WERI-Rb-1 (cell line): ENCODE measurements at regions not wholly inside any gene's neighbourhood (a gene's known extent, or its start where the extent isn't known, plus 50 kb on each side); places are given as distances from the start of the nearest gene placed in this dataset.

ENCODE experiments used
- DNase-seq: peaks from one replicate; pipeline ENCODE4 v3.0.0-alpha.2; 2020
- H3K27ac ChIP-seq: fragments of 250-450 bp; sonication (Bioruptor Pico); 2 replicates; pipeline ENCODE4 v1.5.1; 2020; ENCODE audit warnings: mild to moderate bottlenecking, moderate library complexity
- H3K27me3 ChIP-seq: fragments of 250-450 bp; sonication (Bioruptor Pico); 2 replicates; pipeline ENCODE4 v1.5.1; 2021; ENCODE audit warnings: mild to moderate bottlenecking, low read depth, moderate library complexity; ENCODE audit not compliant: insufficient read depth, severe bottlenecking
- H3K36me3 ChIP-seq: fragments of 250-450 bp; sonication (Bioruptor Pico); 2 replicates; pipeline ENCODE4 v1.5.1; 2020; ENCODE audit warnings: mild to moderate bottlenecking, moderate library complexity
- H3K4me3 ChIP-seq: 2 replicates; pipeline ENCODE4 v1.5.1; 2011; ENCODE audit warnings: low read depth, mild to moderate bottlenecking, control low read depth, low read length
- H3K9me3 ChIP-seq: fragments of 250-450 bp; sonication (Bioruptor Pico); 2 replicates; pipeline ENCODE4 v1.5.1; 2021; ENCODE audit warnings: mild to moderate bottlenecking, moderate library complexity; ENCODE audit not compliant: severe bottlenecking
- TF ChIP-seq, protein P1 (sequence below): IDR thresholded peaks from 2 replicates; pipeline ENCODE4 v1.5.1; 2011; ENCODE audit warnings: low read depth, mild to moderate bottlenecking, control low read depth, inconsistent platforms, low read length

DNA sequence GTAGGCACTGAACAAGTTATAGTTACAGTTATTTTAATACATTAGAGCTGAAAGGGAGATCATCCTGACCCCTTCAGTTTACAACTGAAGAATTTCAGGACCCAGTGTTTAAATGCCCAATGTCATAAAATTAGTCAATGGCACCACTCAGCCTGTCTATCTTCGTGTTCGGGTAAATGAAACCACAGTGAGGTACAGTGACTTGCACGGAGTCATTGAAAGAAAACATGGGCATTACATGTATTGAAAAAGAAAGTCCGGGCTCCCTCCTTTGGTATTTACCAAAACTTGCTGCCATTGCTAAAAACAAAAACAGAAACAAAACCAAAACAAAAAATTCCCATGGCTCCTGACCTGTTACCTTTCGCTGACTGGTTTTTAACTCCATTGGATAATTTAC, 131.7 kb downstream of the SH2D1A start:
- Histone ChIP-seq H3K4me3 (no peak overlapping the region), H3K9me3 (no peaks in the 10 kb centered on the region), H3K27ac (no peak overlapping the region), H3K36me3 (no peaks in the 10 kb centered on the region), H3K27me3 (peaks cover 21% of the 10 kb centered on the region)
- TF ChIP-seq, protein P1, sequence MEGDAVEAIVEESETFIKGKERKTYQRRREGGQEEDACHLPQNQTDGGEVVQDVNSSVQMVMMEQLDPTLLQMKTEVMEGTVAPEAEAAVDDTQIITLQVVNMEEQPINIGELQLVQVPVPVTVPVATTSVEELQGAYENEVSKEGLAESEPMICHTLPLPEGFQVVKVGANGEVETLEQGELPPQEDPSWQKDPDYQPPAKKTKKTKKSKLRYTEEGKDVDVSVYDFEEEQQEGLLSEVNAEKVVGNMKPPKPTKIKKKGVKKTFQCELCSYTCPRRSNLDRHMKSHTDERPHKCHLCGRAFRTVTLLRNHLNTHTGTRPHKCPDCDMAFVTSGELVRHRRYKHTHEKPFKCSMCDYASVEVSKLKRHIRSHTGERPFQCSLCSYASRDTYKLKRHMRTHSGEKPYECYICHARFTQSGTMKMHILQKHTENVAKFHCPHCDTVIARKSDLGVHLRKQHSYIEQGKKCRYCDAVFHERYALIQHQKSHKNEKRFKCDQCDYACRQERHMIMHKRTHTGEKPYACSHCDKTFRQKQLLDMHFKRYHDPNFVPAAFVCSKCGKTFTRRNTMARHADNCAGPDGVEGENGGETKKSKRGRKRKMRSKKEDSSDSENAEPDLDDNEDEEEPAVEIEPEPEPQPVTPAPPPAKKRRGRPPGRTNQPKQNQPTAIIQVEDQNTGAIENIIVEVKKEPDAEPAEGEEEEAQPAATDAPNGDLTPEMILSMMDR, result no peak
- no peak for DNase-seq

DNA sequence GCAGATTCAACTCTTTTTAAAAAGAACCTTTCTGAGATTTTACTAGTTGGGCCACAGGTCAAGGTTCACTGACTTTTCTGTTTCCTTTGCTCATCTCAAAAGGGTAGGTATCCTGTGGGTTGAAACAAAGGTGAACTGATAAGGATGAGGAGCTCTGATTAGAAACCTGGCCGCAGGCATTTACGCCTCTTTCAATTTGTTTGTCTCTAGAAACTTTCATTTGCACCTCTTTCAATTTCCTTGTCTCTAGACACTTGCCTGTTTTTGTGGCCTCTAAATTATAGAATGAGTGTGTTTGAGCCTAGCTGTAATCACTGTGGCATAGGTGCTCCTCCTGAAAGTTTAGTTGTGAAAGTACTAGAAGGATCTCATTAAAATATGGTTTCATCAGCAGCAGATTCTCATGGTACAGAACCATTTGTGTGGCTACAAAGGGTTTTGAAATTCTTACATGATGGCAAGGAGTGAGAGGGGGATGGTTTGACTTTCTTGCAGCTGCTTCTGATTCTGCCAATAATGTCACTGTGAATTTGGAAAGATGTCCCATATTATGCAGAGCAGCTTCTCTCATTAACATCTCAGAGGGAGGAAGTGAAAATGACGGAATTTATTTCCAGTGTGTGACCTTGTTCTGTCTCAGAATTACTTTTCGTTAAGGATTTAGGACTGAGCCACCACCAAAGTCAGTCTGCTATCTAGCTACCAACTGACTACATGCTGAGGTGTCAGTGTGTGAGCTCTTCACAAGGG, 142.2 kb downstream of the SH2D1A start:
- Histone ChIP-seq H3K9me3 (no peaks in the 10 kb centered on the region), H3K27me3 (peaks cover 10% of the 10 kb centered on the region), H3K27ac (no peak overlapping the region), H3K36me3 (no peaks in the 10 kb centered on the region), H3K4me3 (no peak overlapping the region)
- TF ChIP-seq, protein P1, result no peak
- DNase-seq, result no peak

DNA sequence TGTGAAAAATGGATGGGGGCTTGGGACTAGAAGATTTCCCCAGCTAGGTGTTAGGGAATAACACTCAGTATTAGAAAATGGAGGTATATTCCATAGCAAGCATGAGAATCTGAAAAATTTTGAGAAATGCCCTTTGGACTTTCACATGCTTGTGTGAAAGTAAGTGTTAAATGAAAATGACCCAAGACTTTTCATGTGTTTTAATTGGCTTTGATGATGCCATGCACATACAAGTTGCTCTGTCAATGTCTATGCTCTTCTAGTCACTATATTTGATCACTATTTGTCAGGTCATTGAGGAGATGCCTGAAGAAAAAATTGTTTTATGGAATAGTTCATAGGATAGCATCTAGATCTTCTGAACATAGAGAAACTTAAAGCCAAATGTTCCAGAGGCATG, 147.6 kb downstream of the SH2D1A start:
- Histone ChIP-seq H3K36me3 (no peaks in the 10 kb centered on the region), H3K9me3 (no peaks in the 10 kb centered on the region), H3K4me3 (no peak overlapping the region), H3K27ac (no peak overlapping the region), H3K27me3 (peaks cover 3% of the 10 kb centered on the region)
- TF ChIP-seq, protein P1, result no peak
- DNase-seq, result no peak

DNA sequence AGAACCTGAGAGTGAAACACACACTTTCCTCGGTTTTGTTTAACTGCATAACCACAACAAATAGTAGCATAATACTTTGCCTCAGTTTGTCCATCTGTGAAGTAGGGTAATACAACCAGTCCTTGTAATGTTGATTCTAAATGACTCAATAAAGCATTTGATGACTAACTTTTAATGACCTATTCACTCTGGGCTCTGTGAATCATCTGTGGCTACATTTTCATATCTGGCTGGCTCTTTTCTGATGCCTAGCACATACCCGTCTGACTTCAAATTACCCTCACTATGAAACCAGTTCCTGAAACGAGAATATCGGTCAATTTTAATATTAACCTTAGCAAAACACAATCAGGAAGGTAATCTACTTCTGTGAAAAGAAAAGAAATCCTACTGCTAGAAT, 151.0 kb downstream of the SH2D1A start:
- H3K27me3 ChIP-seq, result peaks cover 16% of the 10 kb centered on the region
- H3K9me3 ChIP-seq, result no peaks in the 10 kb centered on the region
- no peak for DNase-seq
- H3K27ac ChIP-seq, result no peak overlapping the region
- H3K36me3 ChIP-seq, result no peaks in the 10 kb centered on the region
- H3K4me3 ChIP-seq, result no peak overlapping the region
- TF ChIP-seq, protein P1, result no peak

DNA sequence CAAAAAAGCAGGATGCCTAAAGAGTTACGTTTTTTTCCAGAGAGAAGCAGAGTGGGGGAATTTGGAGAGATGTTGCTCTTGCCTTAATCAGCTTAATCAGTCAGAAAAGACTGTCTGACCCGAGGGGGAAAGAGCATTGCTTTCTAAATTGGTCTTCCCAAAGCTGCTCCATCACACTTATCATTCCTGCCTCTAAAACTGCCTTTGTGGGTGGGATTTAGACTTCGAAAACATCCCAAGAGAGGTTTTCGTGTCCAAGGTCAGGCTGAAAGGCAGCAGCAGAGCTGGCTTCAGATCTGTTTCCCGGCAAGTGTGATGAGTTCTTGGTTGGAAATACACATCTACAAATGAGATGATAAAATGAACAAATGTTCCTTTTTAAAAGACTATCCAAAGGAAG, 155.2 kb downstream of the SH2D1A start:
- no peaks in the 10 kb centered on the region for H3K9me3 ChIP-seq
- no peak for DNase-seq
- no peak overlapping the region for H3K27ac ChIP-seq
- no peaks in the 10 kb centered on the region for H3K36me3 ChIP-seq
- H3K27me3 ChIP-seq, result peaks cover 42% of the 10 kb centered on the region
- TF ChIP-seq, protein P1, result no peak
- no peak overlapping the region for H3K4me3 ChIP-seq

DNA sequence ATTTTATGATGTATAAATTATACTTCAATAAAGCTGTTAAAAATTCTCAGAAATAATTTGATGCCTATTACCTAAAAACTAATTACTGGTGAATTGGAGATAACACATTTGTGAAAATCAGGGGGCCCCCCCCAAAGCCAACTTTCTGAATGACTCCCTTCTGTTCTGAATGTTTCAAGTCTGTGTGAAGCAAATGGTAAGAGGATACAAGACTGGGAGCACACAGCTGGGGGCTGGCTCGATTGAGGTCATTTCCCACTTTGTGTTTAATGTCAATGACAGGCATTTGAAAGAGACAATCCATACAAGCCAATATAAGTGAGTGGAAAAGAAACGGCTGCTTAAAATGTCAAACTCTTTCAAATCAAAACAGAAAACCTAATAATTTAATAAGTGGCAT, 155.8 kb downstream of the SH2D1A start:
- no peak for DNase-seq
- TF ChIP-seq, protein P1, result no peak

More for the DNA sequence above, 155.8 kb downstream of the SH2D1A start:
- H3K9me3 ChIP-seq, result no peaks in the 10 kb centered on the region
- H3K4me3 ChIP-seq, result no peak overlapping the region
- H3K27ac ChIP-seq, result no peak overlapping the region
- H3K27me3 ChIP-seq, result peaks cover 47% of the 10 kb centered on the region
- H3K36me3 ChIP-seq, result no peaks in the 10 kb centered on the region
